Neural cell (in vitro differentiated cells): ENCODE measurements at regions not wholly inside any gene's neighbourhood (a gene's known extent, or its start where the extent isn't known, plus 50 kb on each side); places are given as distances from the start of the nearest gene placed in this dataset.

ENCODE experiments used
- H2AFZ ChIP-seq: fragments of 200-600, 300-800 bp; sonication (generic), shearing (Covaris generic); 2 replicates; pipeline ENCODE4 v1.6.0; 2014; ENCODE audit warnings: low read depth, mild to moderate bottlenecking, antibody characterized with exemption, low read length, moderate library complexity
- H3F3A ChIP-seq: fragments of 200-600 bp; shearing (Covaris generic); 2 replicates; pipeline ENCODE4 v1.6.1; 2016; ENCODE audit warnings: mild to moderate bottlenecking, moderate library complexity, mixed read lengths, antibody characterized with exemption, low read length; ENCODE audit not compliant: insufficient read depth, poor library complexity, severe bottlenecking
- H3K27ac ChIP-seq: fragments of 200-600, 300-800 bp; sonication (generic), shearing (Covaris generic); 2 replicates; pipeline ENCODE4 v1.5.1; 2014; ENCODE audit warnings: mild to moderate bottlenecking, low read length, moderate library complexity
- H3K27me3 ChIP-seq: fragments of 300-800, 200-600 bp; sonication (generic), shearing (Covaris generic); 2 replicates; pipeline ENCODE4 v1.6.0; 2014; ENCODE audit warnings: mild to moderate bottlenecking, low read depth, low read length, moderate library complexity; ENCODE audit not compliant: insufficient read depth
- H3K36me3 ChIP-seq: fragments of 300-800, 200-600 bp; sonication (generic), shearing (Covaris generic); 2 replicates; pipeline ENCODE4 v1.5.1; 2014; ENCODE audit warnings: mild to moderate bottlenecking, antibody characterized with exemption, low read length, moderate library complexity; ENCODE audit not compliant: insufficient read depth
- H3K4me2 ChIP-seq: fragments of 300-800, 200-600 bp; sonication (generic), shearing (Covaris generic); 2 replicates; pipeline ENCODE4 v1.6.0; 2014; ENCODE audit warnings: mild to moderate bottlenecking, low read length
- H3K4me3 ChIP-seq: fragments of 300-800, 200-600 bp; sonication (generic), shearing (Covaris generic); 2 replicates; pipeline ENCODE4 v1.5.1; 2014; ENCODE audit warnings: mild to moderate bottlenecking, low read length, moderate library complexity
- H3K79me2 ChIP-seq: fragments of 200-600 bp; shearing (Covaris generic); replicated peaks from 2 replicates; pipeline ENCODE4 v1.6.0; 2014; ENCODE audit warnings: mild to moderate bottlenecking, low read length, moderate library complexity; ENCODE audit not compliant: insufficient read depth
- H3K9ac ChIP-seq: fragments of 300-800, 200-600 bp; sonication (generic), shearing (Covaris generic); 2 replicates; pipeline ENCODE4 v1.6.1; 2016; ENCODE audit warnings: mild to moderate bottlenecking, low read length, mixed read lengths
- H3K9me2 ChIP-seq: fragments of 200-600 bp; shearing (Covaris generic); 2 replicates; pipeline ENCODE4 v1.6.1; 2016; ENCODE audit warnings: mild to moderate bottlenecking, low read length, mixed read lengths; ENCODE audit not compliant: insufficient read depth
- H3K9me3 ChIP-seq: fragments of 200-600, 300-800 bp; sonication (generic), shearing (Covaris generic); 2 replicates; pipeline ENCODE4 v1.6.1; 2016; ENCODE audit warnings: mild to moderate bottlenecking, mixed run types, low read length, moderate library complexity, mixed read lengths
- H4K20me1 ChIP-seq: fragments of 200-600 bp; shearing (Covaris generic); 2 replicates; pipeline ENCODE4 v1.6.1; 2016; ENCODE audit warnings: mild to moderate bottlenecking, mixed run types; ENCODE audit not compliant: insufficient read depth
- CTCF ChIP-seq: fragments of 450-650 bp; IDR thresholded peaks from 2 replicates; pipeline ENCODE4 v1.5.1; 2014; ENCODE audit warnings: antibody characterized with exemption, mild to moderate bottlenecking, moderate library complexity; ENCODE audit not compliant: poor library complexity, severe bottlenecking
- EP300 ChIP-seq: fragments of 450-650 bp; conservative IDR thresholded peaks from 2 replicates; pipeline ENCODE4 v1.6.1; 2014; ENCODE audit warnings: antibody characterized with exemption, mild to moderate bottlenecking, moderate library complexity; ENCODE audit not compliant: poor library complexity, severe bottlenecking
- EZH2 ChIP-seq: fragments of 200-600, 300-800 bp; shearing (Covaris generic), sonication (generic); IDR thresholded peaks from 2 replicates; pipeline ENCODE4 v1.6.1; 2014; ENCODE audit warnings: antibody characterized with exemption, low read length, borderline replicate concordance, mild to moderate bottlenecking; ENCODE audit not compliant: insufficient read depth, poor library complexity, severe bottlenecking
- MXI1 ChIP-seq: fragments of 450-650 bp; conservative IDR thresholded peaks from 2 replicates; pipeline ENCODE4 v1.6.1; 2014; ENCODE audit warnings: antibody characterized with exemption, mild to moderate bottlenecking; ENCODE audit not compliant: poor library complexity, severe bottlenecking
- POLR2AphosphoS5 ChIP-seq: IDR thresholded peaks from 2 replicates; pipeline ENCODE4 v1.6.1; 2012
- RAD21 ChIP-seq: fragments of 450-650 bp; conservative IDR thresholded peaks from 2 replicates; pipeline ENCODE4 v1.6.1; 2014; ENCODE audit warnings: antibody characterized with exemption, mild to moderate bottlenecking, moderate library complexity
- REST ChIP-seq: IDR thresholded peaks from 2 replicates; pipeline ENCODE4 v1.6.1; 2012; ENCODE audit warnings: borderline replicate concordance
- SMC3 ChIP-seq: fragments of 450-650 bp; conservative IDR thresholded peaks from 2 replicates; pipeline ENCODE4 v1.6.1; 2014; ENCODE audit warnings: antibody characterized with exemption, mild to moderate bottlenecking, moderate library complexity; ENCODE audit not compliant: poor library complexity
- TAF1 ChIP-seq: IDR thresholded peaks from 2 replicates; pipeline ENCODE4 v1.6.1; 2012; ENCODE audit warnings: low read depth

GRCh38 chr14:78088916-78089315 is 81.3 kb upstream of the NRXN3 start:
- Histone ChIP-seq H3K9me2 (no peaks in the 10 kb centered on the region), H4K20me1 (no peaks in the 10 kb centered on the region)

GRCh38 chr14:78090864-78091263 is 79.3 kb upstream of the NRXN3 start:
- Histone ChIP-seq H3K4me3 (no peak overlapping the region), H3K9me2 (no peaks in the 10 kb centered on the region), H3K27me3 (no peaks in the 10 kb centered on the region), H4K20me1 (no peaks in the 10 kb centered on the region), H2AFZ (no peak overlapping the region), H3K79me2 (no peaks in the 10 kb centered on the region), H3F3A (no peaks in the 10 kb centered on the region), H3K9ac (no peak overlapping the region), H3K36me3 (no peaks in the 10 kb centered on the region), H3K27ac (no peak overlapping the region), H3K9me3 (no peaks in the 10 kb centered on the region), H3K4me2 (no peak overlapping the region)
- TF ChIP-seq MXI1 = no peak
- TF ChIP-seq EP300 = no peak
- TF ChIP-seq REST = no peak
- no peak for TF ChIP-seq CTCF
- no peak for TF ChIP-seq POLR2AphosphoS5
- TF ChIP-seq SMC3 = no peak
- TF ChIP-seq RAD21 = no peak
- TF ChIP-seq TAF1 = no peak
- no peak for TF ChIP-seq EZH2

More at GRCh38 chr14:78088916-78089315, 81.3 kb upstream of the NRXN3 start:
- H3K4me3 ChIP-seq = no peak overlapping the region
- no peaks in the 10 kb centered on the region for H3F3A ChIP-seq
- no peak for TF ChIP-seq POLR2AphosphoS5
- TF ChIP-seq REST = no peak
- TF ChIP-seq TAF1 = no peak
- TF ChIP-seq EP300 = no peak
- no peaks in the 10 kb centered on the region for H3K36me3 ChIP-seq
- H3K9me3 ChIP-seq = no peaks in the 10 kb centered on the region
- no peaks in the 10 kb centered on the region for H3K27me3 ChIP-seq
- H3K9ac ChIP-seq = no peak overlapping the region
- no peak overlapping the region for H3K4me2 ChIP-seq
- no peaks in the 10 kb centered on the region for H3K79me2 ChIP-seq
- no peak overlapping the region for H2AFZ ChIP-seq
- H3K27ac ChIP-seq = no peak overlapping the region
